Activated CD8-positive, alpha-beta memory T cell treated with anti-CD3 and anti-CD28 coated beads for 48 hours (primary cell): ENCODE measurements at regions not wholly inside any gene's neighbourhood (a gene's known extent, or its start where the extent isn't known, plus 50 kb on each side); places are given as distances from the start of the nearest gene placed in this dataset.

Experiments
- DNase-seq, 3 experiments: peaks; one replicate each; pipeline ENCODE4 v3.0.0-alpha.2; 2020; ENCODE audit warnings: low read depth in 2 of 3, low spot score in 2 of 3

DNA sequence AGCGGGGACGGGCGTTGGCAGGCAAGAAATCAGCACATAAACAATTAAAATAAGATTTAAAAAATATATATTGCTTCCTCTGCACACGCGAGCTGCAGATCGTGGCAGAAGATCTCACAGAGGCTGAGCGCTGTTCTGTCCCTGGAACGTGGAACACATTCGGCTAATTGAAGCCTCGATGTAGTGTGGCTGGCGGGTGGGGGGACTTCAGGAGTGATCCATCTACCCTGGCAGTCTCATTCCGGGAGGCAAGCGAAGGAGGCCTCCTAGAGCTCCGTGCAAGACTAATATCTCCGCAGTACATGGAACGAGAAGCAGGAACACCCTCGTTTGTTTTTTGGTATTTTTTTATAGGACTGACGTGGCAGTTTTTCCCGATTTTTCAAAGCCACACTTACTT lies 402.4 kb downstream of the MN1 start:
- no peak for DNase-seq

DNA sequence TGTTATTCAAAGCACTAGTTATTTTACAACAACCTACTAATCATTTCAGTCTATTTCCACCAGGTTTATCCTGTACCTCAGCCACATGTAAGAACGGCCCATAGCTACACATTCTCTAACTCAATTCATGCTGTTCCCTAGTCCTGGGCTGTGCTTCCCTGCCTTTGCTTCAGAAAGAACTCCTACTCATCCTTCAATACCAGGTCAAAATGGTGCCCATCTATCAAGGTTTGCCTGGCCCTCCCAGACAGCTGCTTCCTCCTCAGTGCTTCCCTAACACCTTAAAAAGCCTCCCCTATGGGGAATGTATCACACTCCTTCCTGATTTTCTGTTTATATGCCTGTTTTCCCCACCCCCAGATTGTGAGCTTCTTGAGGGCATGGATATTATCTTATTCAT lies 400.7 kb downstream of the MN1 start:
- DNase-seq = no peak

DNA sequence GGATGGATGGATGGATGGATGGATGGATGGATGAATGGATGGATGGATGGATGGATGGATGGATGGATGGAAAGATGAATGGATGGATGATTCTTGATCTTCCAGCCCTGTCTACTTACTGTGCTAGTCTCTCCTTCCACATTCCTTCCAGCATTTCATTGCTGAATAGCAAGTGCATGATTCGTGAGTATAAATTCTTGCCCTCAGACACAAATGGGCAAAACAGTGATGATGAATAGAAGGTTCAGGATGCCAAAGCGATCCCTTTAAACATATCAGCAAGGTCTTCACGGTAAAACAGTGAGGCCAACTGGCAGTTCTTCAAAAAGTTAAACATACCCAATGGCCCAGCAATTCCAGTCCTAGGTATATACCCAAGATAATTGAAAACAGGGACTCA lies 400.2 kb downstream of the MN1 start:
- no peak for DNase-seq

DNA sequence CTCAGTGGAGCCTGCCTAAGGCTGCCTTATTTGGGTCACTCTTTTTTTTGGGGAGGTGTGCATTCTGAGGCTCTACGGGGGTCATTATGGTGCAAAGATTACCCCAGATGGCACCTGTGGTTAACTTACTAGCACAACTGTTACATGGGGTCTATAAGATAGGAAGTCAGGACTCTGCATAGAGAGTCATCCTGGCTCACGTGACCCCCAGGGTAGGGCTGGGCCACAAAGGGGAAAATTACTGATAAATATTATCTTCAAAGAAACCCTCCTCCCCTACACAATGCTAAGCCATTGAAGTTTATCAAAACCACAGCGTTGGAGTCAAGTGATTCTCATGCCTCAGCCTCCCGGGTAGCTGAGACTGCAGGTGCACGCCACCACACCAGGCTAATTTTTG lies 397.1 kb downstream of the MN1 start:
- no peak for DNase-seq

DNA sequence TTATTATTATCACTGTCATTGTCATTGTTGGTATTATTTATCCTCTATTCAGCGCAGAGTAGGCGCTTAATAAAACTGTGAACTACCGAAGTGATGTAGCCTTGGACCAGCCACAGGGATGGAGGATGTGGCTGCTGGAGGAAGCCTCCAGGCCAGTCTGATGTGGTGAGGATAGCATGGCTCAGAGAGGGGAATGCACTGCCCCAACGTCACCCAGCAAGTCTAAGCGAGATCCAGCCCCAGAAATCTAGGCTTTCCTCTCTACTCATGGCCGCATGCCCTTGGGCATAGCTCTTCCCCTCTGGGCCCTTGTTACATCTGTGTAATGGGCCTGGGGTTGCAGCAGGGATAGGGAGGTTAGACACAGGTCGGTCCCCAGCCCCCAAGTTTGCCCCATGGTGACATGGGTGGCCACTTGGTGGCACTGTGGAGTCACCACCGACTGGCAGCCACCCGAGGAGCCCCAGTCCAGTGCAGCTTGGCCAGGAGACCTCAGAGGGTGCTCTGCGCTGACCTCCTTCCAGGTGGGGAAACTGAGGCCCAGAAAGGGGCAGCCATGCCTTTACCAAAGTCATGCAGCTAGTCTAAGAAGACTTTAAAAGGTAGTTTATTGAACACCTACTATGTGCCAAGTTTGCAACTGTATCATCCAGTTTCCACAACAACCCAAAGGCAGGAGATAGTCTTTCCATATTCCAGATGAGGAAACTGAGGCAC lies 395.7 kb downstream of the MN1 start:
- DNase-seq = peak; percentile 1 to 8 (median 1)

DNA sequence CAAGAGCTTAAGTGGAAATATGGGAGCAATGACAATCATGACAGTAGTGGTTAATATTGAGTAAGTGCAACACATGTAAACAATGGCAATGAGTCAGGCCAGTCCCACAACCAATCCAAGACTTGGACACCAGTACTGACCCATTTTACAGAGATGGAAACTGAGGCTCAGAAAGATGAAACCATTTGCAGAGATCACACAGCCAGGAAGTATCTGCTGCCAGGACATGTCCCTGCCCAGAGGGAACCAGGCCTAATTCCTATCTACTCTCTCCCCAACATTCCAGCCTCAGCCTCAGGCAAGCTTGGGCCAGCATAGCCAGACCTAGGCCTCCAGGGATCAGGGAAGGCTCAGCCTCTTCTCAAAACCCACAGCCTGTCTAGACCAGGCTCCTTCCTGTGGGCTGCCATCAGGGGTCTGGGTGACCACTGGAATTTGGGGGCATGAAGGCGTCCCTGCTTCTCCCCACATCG lies 395.1 kb downstream of the MN1 start:
- no peak for DNase-seq

DNA sequence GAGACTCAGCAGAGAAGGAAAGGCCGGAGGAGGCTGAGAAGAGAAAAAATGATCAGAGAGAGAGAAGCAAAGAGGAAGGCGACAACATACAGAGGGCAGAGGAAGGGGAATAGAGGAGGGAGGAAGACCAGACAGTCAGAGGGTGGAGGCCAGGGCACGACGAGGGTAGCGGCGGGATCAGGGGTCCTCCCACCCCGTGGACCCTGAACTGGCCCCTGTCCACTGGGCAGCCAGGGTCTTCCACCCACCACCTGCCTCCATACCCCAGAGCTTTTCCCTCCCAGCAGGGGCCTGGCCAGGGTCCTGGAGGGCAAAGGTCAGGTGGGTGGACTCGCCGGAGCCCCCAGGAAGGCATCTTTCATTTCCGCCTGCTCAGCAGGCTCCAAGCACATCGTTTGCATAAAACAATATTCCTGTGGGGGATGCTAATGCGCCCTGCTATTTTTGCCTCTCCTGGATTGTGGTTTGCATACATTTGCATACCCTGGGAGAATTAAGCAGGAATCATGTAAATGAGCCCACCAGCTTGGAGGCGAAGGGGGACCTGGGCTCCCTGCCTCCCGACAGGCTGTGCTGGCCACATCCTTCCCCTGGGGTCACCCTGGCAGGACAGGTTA lies 394.1 kb downstream of the MN1 start:
- no peak for DNase-seq

DNA sequence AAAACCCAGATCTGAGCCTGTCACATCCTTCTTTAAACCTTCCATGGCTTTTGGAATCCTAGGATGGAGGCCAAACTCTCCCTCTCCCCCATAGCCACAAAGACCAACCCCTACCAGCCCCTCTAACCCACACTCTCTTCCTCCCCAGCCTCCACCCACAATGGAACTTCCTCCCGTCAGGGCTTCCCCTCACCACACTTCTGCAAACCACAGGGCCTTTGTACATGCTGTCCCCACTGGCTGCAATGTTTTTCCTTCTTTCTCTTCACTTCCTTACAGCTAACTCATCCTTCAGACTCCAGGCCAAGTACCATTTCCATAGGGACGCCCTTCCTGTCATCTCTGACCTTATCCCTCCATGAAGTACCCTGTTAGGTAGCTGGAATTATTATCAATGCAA lies 393.5 kb downstream of the MN1 start:
- no peak for DNase-seq

DNA sequence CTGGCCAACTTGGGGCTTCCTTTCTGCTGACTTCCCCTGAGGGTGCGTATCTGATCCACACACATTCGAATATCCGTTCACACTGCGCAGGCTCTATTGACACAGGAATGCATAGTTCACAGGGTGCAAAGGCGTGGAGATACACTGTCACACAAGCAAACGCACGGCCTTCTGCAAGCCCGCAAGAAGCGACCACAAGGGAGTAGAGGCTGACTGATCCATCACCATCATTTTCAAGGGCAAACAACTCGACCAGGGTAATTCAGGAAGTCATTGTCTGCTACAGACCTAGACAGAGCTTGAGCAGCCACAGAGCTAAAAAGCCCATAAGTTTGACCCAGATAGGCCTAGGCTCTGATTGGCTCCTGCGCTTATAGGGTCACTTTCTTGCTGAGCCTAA lies 392.3 kb downstream of the MN1 start:
- DNase-seq = no peak

DNA sequence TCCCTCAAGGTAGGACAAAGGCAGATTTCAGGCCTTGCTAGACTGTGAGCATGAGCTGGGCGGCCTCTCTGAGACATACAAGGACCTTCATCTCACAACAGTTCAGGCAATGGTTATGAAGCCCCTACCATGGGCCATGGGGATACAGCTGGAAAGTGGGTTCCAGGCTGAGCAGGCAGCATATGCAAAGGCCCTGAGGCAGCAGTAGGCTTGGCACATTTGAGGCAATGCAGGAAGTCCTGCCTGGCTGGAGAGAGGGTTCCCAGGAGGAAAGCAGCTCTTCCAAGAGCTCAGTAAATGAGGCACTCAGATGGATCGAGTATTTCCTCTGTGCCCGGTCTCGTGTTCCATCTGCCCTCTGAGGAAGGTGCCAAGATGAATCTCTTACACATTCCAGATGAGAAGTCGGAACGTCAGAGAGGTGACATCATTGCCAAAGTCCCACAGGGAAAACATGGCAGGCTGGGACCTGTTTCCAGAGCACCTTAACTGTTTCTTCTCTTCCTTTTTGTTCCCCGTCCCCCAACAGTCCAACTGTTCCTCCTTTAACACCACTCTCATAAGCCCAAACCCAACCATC lies 388.6 kb downstream of the MN1 start:
- DNase-seq = no peak

DNA sequence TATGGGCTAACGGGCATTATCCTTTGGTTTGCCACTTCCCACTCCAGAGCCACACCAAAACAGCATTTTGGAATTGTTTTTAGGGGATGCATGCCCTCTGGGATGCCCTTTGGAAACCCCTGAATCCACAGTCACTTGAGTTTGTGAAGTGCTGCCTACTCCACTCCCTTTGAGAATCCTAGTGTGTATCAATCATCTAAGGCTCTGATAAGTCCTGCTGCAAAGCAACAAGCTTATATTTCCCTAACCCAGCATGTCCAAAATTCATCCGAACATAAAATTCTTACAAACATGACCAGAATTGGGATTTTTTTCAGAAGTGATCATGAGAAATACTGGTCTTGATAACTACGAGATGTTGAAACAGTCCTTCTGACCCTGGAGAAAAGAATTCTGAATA lies 387.9 kb downstream of the MN1 start:
- DNase-seq = no peak

DNA sequence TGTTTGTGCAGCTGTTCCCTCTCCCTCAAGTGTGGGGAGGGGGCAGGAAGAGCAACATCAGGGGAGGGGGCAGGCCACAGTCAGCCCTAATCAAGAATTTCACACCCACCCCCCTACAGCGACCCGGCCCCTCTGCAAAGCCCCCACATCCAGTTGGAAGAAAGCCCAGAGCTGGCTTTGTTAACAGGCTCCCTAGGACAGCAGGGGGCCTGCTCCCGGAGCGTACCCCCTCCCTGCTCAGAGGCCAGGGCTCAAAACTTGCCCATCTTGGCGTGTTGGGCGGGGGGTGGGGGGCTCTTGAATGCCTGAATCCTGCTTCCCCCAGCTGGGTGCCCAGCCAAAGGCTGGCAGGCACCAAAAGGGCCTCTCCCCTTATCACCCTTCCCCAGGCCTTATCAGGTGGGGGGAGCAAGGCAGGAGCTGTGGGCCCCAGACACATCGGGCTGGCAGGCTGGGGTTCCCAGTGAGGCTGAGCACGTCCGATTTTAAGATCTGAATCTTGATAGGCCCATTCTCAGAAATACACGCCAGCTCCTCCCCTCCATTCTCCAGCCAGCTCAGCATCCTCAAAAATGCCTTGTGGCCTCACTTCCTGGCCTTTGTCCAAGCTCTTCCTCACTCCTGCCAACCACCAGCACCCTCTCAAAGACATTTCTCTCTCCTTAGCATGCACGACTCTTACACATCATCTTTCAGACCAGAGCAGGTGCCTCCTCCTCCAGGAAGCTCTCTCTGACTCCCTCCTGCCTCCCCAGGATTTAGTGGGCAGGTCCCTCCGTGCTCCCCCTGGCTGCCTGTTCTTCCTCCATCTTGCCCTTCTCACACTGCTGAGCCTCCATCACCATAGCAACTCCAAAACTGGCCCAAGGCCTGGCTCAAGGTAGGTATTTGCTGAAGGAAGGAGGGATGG lies 384.8 kb downstream of the MN1 start:
- no peak for DNase-seq

DNA sequence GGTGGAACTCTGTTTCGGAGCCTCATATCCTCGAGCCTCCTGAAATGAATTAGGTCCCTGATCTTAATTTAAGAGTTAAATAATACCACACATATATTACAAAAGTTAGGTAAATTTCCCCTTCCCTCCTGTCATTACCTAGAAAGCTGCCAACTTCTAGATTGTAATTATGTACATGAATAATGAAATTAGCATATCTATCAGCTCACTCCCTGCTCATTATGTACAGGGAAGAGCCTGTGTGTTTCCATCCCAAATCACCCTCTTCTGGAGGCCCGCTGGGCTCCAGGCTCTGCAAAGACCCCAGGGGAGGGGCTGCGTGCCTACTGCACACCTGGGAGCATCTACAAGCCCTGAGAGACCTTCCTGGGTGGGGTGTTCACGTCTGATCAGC lies 384.1 kb downstream of the MN1 start:
- no peak for DNase-seq

DNA sequence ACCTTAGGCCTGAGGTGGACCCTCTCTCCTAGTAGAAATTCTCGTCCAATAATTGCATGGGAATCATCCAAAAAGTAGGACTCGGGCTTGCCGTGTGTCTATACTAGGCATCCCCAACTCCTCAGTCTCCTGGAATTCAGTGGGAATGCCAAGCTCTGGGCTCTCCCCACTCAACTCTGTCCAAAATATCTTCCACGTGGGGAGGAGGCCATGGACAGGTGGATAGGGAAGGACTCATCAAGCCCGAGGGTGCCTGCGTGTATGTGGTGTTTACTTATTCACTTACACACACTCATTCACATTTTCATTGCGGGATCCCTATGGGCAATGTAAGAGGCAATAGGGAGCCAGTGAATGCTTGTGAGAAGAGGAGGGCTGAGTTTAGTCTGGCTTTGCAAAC lies 383.3 kb downstream of the MN1 start:
- no peak for DNase-seq

DNA sequence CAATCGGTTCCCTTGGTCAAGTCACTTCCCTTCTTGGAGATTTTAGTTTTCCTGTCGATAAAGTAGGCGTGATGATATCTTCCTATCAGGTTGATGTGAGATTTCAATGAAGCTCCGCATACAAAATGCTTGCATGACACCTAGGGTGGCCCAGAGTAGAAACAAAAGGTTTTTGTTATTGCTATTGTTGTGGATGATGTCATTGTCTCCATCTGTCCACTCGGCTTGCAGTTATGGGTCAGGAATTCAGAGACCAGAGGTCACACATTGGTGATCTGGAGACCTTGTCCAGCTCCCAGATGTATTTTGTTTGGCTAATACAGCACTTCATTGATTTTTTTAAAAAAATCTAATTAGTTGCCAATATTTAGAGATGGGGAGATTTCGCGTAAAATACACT lies 382.1 kb downstream of the MN1 start:
- no peak for DNase-seq

DNA sequence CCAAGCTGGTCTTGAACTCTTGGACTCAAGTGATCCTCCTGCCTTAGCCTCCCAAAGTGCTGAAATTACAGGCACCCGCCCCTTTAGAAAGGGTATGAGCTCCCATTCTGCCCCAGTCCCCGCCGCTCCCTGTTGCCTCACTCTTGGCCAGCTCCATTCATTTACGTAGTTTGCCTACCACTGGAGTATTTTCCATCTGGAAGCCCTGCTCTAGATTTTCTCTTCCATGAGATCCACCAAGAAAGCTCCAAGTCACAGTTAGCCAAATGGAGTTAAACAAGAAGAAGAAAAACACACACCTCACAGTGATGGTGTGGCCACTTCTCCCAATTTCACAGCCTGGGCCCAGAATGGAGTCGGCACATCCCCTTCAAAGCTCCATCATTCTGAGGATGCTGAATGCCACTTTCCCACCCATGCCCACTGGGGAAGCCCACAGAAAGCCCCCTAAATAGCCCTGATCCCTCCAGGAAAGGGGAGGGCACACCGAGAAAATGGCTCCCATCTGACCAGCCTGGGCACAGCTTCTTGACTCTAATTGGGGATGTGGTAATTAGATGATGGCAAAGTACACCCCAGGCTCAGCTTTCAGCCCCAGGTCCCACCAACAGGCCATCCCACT lies 381.2 kb downstream of the MN1 start:
- DNase-seq = no peak

DNA sequence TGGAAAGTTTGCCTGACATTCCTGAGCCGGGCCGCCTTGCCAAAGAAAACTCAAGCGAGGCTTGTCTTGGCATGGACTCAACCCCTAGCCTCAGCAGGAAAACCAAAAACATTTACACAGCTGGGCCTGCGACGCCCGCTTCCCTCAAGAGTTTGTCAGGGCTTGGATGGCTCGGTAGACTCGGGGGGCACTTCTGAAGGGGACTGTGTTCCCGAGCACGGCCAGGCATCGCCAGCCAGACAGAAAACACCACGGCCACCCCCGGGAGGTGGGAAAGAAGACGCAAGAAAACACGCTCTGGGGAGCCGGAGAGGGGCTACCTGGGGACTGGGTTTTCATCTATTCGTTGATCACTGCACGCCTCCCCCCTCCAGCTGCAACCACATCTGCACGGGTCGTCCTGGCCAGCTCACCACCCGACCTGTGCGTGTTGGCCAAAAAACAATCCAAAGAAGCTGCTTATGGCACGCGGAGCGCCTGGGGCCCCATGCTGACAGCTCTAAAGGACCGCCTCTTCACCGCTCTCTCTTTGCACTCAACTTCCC lies 380.7 kb downstream of the MN1 start:
- no peak for DNase-seq

DNA sequence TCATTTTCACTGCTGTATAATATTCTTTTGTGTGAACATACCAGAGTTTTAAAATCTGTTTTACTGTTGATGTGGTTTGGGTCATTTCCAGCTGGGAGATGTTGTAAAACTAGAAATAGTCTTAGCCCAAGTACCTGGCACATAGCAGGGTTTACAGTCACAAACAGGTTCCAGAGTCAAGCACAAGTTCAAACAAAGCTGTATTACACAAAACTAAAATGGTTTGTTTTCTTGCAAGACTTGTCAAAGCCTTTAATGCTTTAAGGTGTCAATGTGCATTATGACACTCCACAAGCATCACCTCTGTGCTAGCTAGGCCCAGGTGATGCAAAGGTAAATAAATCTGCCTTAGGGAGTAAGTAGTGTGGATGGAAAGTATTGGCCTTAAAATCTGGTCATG lies 379.1 kb downstream of the MN1 start:
- no peak for DNase-seq

DNA sequence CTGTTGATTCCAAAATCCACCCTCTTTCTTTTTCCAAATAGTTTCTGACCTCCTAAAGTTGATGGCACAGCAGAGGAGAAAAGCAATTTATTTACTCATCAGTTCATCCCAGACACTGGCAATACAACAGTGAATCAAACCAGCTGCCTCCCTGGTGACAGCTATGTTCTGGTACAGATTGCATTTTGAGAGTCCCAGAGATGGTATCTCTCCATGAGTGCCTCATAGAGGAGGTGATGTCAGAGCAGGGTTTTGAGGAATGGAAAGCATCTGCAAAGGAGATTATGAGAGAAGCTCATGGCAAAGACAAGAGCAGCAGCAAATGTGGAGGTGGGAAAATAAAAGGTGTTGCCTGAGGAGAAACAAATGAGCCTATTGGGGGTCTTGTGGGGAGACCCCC lies 377.2 kb downstream of the MN1 start:
- no peak for DNase-seq

DNA sequence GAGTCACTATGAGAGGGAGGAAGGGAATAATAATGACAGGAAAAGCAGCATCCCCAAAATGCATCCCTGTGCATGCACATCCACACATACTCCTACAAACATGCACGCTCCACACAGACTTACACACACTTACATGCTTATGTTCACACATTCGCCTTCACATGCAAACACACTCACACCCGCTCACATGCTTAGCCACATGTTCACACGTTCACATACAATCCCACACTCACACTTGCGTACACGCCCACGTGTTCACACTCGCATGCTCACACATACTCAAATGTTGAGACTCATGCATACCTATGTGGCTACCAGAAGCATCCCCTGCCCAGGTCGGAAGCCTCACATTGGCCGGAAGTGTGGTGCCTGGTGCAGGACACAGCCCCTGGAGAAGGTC lies 372.1 kb downstream of the MN1 start:
- DNase-seq = no peak

DNA sequence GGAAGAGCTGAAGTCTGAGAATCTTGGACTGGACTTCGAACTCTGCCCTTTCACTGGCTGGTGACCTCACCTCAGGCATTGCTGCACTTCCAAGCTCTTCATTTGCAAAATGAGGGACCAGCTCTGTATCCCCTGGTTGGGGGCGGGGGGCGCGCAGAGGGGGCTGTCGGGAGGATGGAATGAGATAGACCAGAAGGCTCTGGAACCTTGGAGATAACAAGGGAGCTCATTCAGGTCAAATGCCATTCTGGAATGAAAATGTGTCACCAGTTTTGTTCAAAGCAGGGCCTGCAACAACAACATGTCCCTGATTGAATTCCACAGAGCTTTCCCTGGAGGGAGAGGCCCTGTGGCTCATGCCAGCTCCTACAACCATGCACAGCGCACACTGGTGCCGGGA lies 370.5 kb downstream of the MN1 start:
- DNase-seq = no peak
